ENCODE measurements at regions not wholly inside any gene's neighbourhood (a gene's known extent, or its start where the extent isn't known, plus 50 kb on each side); places are given as distances from the start of the nearest gene placed in this dataset.

DNA sequence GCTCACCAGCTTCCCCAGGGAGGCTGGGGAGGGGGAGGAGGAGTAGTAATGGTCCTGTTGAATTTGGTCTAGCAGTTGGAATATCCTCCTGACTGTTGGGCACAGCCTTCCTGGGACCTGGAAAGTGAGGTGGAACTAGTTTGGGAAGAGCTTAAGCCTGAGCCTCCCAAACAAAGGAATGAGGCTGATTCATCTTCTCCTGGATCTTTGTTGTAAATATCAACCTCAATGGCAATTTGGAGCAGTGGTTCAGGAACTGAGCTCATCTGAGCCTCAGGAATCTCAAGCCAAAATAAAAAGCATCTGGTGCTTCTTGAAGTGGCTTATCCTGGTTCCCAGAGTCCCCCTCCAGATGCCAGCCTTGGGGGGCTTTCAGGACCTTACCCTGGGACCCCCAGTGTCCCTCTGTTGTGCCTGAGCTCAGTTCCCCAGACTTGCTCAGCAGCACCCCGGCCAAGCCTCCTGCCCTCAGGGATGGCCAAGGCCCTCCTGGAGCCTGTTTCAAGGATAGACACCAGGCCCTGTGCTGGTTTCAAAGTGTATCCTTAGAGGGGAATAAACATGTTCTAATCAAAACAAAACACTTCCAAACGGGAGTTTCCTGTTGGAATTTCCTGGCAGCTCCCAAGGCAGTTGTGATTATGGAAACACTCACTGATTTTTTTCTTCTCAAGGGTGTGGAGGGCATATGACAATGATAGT, 112.6 kb downstream of the DDX1 start:
- no peak for TF ChIP-seq POLR2A (IDR thresholded peaks at IDR 0.05)
- TF ChIP-seq CTCF (IDR thresholded peaks at IDR 0.05), result no peak
- peak; percentile 16 to 47 for TF ChIP-seq POLR2AphosphoS5 (IDR thresholded peaks at IDR 0.05)
